HG03060 (cell line): ENCODE measurements at regions not wholly inside any gene's neighbourhood (a gene's known extent, or its start where the extent isn't known, plus 50 kb on each side); places are given as distances from the start of the nearest gene placed in this dataset.

Source experiments
- ATAC-seq: cut with Tn5 transposase; IDR thresholded peaks from one replicate; pipeline ENCODE4 v1.9.1; 2021; ENCODE audit warnings: low read depth, moderate number of reproducible peaks; ENCODE audit not compliant: unreplicated experiment

DNA sequence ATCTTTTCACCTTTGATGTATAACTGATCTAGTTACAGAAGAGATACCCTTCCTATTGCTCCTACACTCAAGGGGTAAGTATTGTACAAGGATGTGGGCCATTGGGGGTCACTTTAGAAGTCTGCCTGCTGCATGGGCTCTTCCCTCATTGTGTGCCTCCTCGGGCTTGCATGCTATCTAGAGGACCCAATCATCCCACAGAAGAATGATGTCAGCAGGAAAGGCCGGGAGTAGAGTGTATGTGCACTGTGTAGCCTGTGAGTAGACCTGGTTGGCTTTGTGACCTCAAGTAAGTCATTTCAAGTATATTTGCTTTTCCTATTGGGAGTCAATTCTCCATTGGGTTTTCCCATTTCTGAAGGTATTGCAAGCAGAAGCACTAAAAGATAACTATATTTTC lies 129.5 kb upstream of the TRIB2 start:
- no peak for ATAC-seq

DNA sequence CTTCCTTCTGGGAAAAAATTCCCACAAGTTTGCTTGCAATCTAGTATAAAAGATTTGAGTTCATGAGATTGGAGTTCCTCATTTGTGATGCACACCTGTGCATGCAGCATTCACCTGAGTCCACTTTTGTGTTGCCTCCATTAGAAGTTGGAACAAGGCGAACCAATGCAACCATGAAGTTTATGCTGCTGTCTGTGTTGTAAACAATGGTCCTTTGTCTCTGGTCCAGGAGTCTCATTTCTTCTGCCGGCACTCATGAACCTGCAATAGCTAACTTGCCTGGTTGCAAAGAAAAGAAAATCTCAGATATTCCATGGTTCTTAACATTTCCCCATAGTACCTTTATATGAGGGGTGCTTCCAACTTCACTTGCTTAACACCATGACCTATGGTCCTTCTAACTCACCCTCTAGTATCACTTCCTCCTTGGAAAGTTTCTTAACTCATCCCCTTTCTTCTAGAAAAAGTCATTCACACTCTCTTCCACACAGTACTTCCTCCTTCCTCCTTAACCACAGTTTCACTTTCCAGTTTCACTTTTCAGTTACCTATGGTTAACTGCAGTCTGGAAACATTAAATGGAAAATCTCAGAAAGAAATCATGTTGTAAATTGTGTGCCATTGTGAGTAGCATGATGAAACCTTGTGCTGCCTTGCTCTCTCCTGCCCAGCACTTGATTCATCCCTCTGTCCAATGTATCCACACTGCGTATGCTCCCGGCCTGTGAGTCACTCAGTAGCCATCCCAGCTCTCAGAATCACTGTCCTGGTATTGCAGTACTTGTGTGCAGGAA lies 128.8 kb upstream of the TRIB2 start:
- ATAC-seq = peak; percentile 92

- ATAC-seq = no peak
These were observed 127.8 kb upstream of the TRIB2 start for GRCh38 chr2:12588986-12589385.

- ATAC-seq = no peak
These were observed 126.9 kb upstream of the TRIB2 start for GRCh38 chr2:12589802-12590320.

DNA sequence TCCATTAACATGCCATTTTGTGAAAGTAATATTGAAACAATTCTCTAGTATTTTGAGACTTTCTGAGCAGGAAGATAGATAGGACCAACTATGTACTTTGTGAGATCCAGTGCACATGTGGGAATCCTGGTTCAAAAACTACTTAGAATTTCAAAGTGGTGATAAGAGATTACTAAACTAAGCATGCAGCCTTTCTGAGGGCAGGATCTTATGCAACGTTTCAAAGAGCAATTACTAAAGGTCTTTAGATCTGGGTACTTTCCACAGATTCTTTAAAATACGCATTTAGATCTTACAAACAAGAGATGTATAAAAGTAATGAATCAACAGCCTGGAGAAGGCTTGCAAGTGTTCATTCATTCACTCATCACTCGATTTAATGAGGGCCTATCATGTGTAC lies 124.4 kb upstream of the TRIB2 start:
- no peak for ATAC-seq

DNA sequence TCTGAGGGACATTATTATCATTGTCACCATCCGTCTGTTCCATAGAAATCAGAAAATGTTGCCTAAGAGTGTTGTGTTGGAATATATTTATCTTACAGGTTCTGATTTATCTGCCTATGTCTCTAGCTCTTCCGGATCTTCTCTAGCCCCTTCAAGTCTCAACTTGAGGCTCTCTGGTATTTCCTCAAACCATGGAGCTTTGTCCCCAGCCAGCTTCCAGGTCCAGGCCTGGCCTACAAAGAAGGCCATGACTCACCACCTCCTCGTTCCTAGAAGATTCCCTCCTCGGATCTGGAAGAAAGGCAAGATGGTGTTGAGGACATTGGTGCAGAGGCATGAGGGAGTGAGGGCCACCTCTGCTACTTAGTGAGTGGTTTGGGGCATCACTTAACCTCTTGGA lies 122.1 kb upstream of the TRIB2 start:
- ATAC-seq = no peak

GRCh38 chr2:12596771-12597170 lies 120.0 kb upstream of the TRIB2 start:
- ATAC-seq = no peak

DNA sequence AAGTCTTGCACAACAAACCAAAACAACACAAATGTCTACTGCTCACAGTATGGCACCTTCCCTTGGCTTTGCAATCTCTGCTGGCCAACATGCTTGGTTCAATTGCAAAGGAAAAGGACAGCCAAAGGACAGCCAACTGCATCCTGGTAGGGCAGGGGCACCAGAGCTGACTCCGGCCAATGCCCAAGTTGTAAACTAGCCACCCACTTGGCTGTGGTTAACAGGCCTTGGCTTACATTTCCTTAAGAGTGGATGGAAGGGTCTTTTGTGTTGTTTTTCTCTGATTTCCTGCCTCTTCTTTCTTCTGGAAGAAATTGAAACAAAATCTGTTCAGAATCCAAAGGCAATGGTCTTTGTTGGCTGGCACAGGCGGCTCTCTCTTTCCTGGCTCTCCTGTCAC lies 119.1 kb upstream of the TRIB2 start:
- ATAC-seq = no peak

GRCh38 chr2:12602661-12603060 lies 114.1 kb upstream of the TRIB2 start:
- no peak for ATAC-seq

DNA sequence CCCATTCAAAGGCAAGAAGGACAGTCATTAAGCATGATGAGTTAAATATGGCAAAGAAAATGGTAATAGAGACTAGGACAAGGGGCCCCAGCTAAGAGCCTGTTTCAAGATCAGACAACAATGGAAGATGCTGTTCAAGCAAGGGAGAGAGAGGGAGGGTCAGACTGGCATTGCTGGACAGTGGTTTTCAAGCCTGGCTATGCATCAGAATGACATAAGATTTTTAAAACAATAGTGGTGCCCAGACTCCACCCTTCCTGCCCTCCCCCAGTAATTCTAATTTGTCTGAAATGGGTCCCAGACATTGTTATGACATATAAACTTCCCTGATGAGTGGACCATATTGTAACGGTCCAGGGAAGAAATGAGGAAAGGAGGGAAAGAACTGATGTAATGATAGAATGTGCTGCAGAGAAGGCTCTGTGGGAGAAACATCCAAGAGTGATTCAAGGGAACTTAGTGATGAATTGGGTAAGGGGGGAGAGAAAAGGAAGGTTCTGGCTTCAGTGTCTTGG lies 112.9 kb upstream of the TRIB2 start:
- no peak for ATAC-seq

DNA sequence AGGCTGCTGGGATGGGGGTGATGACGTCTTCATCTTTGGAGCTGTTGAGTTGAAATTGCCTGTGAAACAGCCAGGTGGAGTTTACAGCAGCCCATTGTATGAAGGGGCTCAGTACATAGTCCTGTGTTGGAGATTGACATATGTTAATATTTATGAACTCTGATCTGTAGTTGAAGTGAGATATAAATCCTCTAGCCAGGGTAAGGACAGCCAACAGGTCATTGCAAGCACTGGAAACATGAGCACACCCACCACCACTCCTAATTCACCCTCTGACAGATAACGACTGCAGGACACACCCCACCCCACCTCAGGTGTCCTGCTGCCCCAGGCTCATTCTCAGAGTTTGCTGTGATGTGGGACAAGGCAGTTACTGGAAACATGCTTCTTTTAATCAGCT lies 112.4 kb upstream of the TRIB2 start:
- ATAC-seq = no peak

DNA sequence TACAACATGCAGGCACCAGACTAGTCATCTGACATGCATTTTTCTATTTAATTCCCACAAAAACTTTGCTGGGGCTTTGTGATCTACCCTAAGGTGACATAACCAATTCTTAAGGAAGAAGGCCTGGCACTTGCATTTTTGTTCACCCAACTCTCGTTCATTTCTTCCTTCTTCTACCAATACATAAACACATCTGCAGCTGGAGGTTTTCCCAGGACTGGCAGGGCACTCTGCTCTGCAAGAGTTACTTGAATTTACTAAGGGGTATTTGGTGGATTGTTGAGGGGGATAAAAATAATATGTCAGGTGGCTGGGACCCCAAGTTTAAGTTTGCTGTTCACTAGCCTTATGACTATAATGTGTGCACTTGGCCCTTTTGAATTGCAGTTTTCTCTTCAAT lies 111.4 kb upstream of the TRIB2 start:
- no peak for ATAC-seq

- no peak for ATAC-seq
These were observed 110.8 kb upstream of the TRIB2 start for GRCh38 chr2:12605936-12606335.

DNA sequence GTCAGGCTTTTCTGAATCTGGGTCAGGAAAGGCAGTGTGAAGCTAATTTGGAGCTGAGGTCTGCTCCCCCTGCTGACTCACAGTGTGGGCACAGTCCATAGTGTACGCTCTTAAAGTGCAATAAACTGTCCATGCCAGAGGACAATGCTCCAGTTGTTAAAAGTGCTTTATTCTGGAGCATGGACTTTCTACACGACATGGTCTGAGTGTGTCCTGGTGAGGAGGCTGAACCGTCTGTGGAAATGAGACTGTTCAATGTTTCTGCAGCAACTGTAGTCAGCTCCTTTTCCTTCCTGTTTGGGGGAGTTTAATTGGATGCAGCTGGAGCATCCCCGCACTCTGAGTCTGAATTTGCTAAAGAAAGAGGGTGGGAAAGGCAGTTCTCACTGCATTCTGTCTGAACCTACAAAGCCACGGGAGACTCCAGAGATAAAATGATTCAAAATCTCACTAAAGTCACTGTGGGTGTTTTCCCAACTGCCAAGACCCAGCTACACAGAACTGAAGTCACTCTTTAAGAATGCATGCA lies 110.2 kb upstream of the TRIB2 start:
- no peak for ATAC-seq

DNA sequence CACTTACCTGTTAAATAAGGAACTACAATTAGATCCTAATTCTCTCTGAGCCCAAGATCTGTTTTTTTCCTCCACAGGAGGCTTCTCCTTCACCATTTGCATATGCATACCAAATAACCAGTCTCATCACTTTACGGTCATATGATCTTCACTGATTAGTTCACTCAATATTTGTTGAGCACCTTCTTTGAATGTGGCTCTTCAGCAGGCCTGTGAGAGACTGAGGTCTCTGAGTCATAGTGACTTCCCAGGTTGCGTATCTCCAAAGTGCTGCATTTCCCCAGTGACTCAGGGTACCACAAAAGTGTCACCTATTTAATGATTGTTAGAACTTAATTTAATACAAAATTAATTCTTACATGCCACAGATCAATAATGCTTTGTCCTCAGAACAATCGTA lies 108.8 kb upstream of the TRIB2 start:
- ATAC-seq = no peak

DNA sequence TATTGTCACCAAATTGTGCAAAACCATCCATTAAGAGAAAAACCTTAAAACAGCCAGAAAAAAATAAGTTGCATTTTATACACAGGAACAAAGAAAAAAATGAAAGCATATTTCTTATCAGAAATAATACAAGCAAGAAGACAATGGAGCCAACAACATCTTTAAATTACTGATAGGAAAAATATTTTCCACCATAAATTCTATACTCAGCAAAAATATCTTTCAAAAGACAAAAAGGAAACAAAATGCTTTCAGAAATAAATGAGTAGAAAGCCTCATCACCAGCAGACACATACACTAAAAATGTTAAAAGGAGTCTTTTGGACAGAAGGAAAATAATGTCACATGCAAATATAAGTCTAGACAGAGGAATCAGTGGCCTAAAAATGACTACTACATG lies 106.4 kb upstream of the TRIB2 start:
- ATAC-seq = no peak

DNA sequence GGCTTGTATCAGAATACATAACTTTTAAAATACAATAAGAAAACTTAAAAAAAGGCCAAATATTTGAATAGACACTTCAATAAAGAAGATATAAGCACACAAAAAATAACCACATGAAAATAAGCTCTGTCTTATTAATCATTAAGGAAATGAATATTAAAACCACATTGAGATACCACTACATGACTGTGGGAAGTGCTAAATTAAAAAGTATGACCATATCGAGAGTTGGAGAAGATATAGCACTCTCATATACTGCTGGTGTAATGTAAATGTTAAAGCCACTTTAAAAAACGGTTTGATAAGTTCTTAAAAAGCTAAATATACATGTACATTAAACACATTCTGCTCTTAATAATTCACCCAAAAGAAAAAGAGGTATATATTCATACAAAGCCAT lies 104.6 kb upstream of the TRIB2 start:
- no peak for ATAC-seq

GRCh38 chr2:12612671-12613070 lies 104.1 kb upstream of the TRIB2 start:
- no peak for ATAC-seq

DNA sequence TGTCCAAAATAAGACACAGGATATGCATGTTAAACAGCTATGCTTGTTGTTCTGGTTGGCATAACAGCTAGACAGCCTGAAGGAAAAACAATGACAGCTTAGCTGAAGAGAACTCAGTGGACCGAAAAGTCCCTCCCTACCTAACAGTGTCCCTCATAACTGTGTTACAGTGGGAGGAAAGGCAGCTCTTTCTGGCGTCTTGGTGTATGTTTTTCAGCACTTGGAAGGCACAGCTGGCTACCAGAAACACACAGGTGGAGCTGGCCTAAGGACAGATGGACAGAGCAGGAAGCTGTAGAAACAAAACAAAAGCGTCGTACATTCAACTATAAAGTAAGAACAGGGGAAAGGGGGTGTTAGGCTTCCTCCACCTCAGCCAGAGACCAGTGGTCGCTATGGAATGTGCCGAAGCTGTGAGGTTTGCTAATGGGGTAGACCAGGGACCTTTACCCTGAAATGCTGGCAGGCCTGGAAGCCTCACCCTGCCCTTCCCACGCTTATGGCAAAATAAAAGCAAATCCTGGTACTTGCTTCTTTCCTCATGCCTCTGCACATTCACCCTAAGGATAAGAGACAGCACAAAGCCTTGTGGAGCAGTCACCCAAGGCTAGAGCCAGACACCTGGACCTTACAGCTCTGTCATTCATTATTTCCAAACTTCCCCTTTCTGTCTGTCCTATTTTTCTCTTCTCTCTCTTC lies 103.5 kb upstream of the TRIB2 start:
- peak; percentile 63 for ATAC-seq

- no peak for ATAC-seq
These were observed 101.2 kb upstream of the TRIB2 start for GRCh38 chr2:12615509-12615908.

GRCh38 chr2:12616456-12617156 lies 100.1 kb upstream of the TRIB2 start:
- no peak for ATAC-seq
